Glutamatergic neuron (in vitro differentiated cells): ENCODE measurements at regions not wholly inside any gene's neighbourhood (a gene's known extent, or its start where the extent isn't known, plus 50 kb on each side); places are given as distances from the start of the nearest gene placed in this dataset.

Experiments
- DNase-seq: peaks from one replicate; pipeline ENCODE4 v3.0.0; 2022
- H3K27ac Mint-ChIP-seq: one replicate; pipeline ENCODE4 v1.8.0; 2020; ENCODE audit warnings: mild to moderate bottlenecking, mixed read lengths, inconsistent platforms; ENCODE audit not compliant: unreplicated experiment
- H3K27me3 Mint-ChIP-seq: one replicate; pipeline ENCODE4 v1.8.0; 2020; ENCODE audit warnings: mild to moderate bottlenecking, moderate library complexity, mixed read lengths, inconsistent platforms; ENCODE audit not compliant: unreplicated experiment
- H3K36me3 Mint-ChIP-seq: one replicate; pipeline ENCODE4 v1.8.0; 2020; ENCODE audit warnings: mild to moderate bottlenecking, mixed read lengths, inconsistent platforms; ENCODE audit not compliant: unreplicated experiment
- H3K4me1 Mint-ChIP-seq: one replicate; pipeline ENCODE4 v1.8.0; 2020; ENCODE audit warnings: mild to moderate bottlenecking, low read depth, mixed read lengths, inconsistent platforms; ENCODE audit not compliant: unreplicated experiment
- H3K4me3 Mint-ChIP-seq: one replicate; pipeline ENCODE4 v1.8.0; 2020; ENCODE audit warnings: mild to moderate bottlenecking, mixed read lengths, inconsistent platforms; ENCODE audit not compliant: unreplicated experiment
- H3K9me3 Mint-ChIP-seq: one replicate; pipeline ENCODE4 v1.8.0; 2020; ENCODE audit warnings: mild to moderate bottlenecking, moderate library complexity, mixed read lengths, inconsistent platforms; ENCODE audit not compliant: unreplicated experiment
- CTCF ChIP-seq: fragments of 200-600 bp; sonication (generic); IDR thresholded peaks from one replicate; pipeline ENCODE4 v1.5.0; 2021; ENCODE audit not compliant: partially characterized antibody, unreplicated experiment

- no peak for TF ChIP-seq CTCF
- no peak for DNase-seq
- Mint-ChIP-seq H3K4me1 (no peaks in the 10 kb centered on the region), H3K36me3 (no peaks in the 10 kb centered on the region), H3K27me3 (peaks cover 2% of the 10 kb centered on the region), H3K27ac (no peak overlapping the region), H3K4me3 (no peak overlapping the region), H3K9me3 (no peaks in the 10 kb centered on the region)
Observed at GRCh38 chr11:96969251-96969650, 579.4 kb downstream of the JRKL start.

GRCh38 chr11:96978751-96979150, 588.9 kb downstream of the JRKL start:
- Mint-ChIP-seq H3K4me3 (no peak overlapping the region), H3K36me3 (no peaks in the 10 kb centered on the region), H3K27me3 (peaks cover 2% of the 10 kb centered on the region), H3K9me3 (peaks cover 1% of the 10 kb centered on the region), H3K4me1 (no peaks in the 10 kb centered on the region), H3K27ac (no peak overlapping the region)
- DNase-seq = no peak
- TF ChIP-seq CTCF = no peak

- Mint-ChIP-seq H3K9me3 (peaks cover 1% of the 10 kb centered on the region), H3K36me3 (no peaks in the 10 kb centered on the region), H3K4me3 (no peak overlapping the region), H3K27me3 (peaks cover 2% of the 10 kb centered on the region), H3K4me1 (no peaks in the 10 kb centered on the region), H3K27ac (no peak overlapping the region)
- no peak for TF ChIP-seq CTCF
- DNase-seq = no peak
Observed at GRCh38 chr11:96986516-96986915, 596.7 kb downstream of the JRKL start.

- Mint-ChIP-seq H3K36me3 (no peaks in the 10 kb centered on the region), H3K27me3 (peaks cover 2% of the 10 kb centered on the region)
- TF ChIP-seq CTCF = no peak
Observed at GRCh38 chr11:96990914-96991313, 601.1 kb downstream of the JRKL start.

GRCh38 chr11:97000481-97000880, 610.7 kb downstream of the JRKL start:
- no peaks in the 10 kb centered on the region for H3K36me3 Mint-ChIP-seq

More at GRCh38 chr11:96990914-96991313, 601.1 kb downstream of the JRKL start:
- Mint-ChIP-seq H3K9me3 (peaks cover 1% of the 10 kb centered on the region), H3K4me1 (no peaks in the 10 kb centered on the region), H3K27ac (no peak overlapping the region), H3K4me3 (no peak overlapping the region)
- no peak for DNase-seq

More at GRCh38 chr11:97000481-97000880, 610.7 kb downstream of the JRKL start:
- Mint-ChIP-seq H3K4me3 (no peak overlapping the region), H3K27me3 (no peaks in the 10 kb centered on the region), H3K4me1 (no peaks in the 10 kb centered on the region), H3K27ac (no peak overlapping the region), H3K9me3 (no peaks in the 10 kb centered on the region)
- no peak for TF ChIP-seq CTCF
- no peak for DNase-seq
